ENCODE measurements at regions not wholly inside any gene's neighbourhood (a gene's known extent, or its start where the extent isn't known, plus 50 kb on each side); places are given as distances from the start of the nearest gene placed in this dataset.

DNA sequence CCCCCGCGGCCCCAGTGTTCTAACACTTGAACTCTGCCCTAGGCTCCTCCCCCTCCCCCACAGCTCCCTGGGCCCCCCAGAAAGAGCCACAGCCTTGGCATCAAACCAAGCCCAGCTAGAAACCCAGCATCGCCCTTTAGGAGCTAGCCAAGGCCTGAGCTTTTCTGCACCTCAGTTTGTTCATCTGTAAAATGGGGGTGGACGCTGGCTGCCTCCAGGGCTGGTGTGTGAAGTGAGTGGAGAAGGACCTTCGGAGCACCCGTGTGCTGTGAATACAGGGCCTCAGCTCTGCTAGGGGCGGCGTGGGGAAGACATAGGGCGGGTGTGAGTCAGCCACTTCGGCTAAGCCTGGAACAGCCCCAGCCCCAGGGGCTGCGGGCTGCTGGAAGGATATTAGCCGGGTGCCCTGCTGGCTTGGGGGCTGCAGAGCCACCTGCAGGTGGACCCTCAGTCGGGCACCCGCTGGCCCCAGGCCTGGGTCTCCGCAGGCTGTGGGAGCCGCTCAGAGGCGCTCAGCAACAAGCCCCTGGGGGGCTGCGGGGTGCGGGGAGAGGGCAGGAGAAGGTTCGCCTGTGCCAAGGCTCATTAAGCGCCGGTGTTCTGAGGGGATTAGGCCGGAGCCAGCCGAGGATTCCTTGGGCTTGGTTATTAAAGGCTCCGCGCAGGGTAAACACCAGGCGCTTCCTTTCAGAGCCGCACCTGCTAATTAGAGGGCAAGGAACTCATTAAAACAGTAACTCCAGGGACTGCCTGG is 217.0 kb upstream of the CIBAR2 start:
- WGBS (ENCODE audit: extremely low coverage, insufficient read length, low lambda C conversion rate), result no CpG with 5 or more reads among the region's 28 CpGs
- Mint-ChIP-seq H3K4me1 (peaks cover 43 to 52% of the 10 kb centered on the region in 2 experiments), H3K27ac (peak overlapping the region; percentile 60 to 99 (median 77); a peak in 5 of 7 replicates), H3K27me3 (ENCODE audit: low read depth) (peaks cover 72% of the 10 kb centered on the region), H3K9me3 (peaks cover 3 to 10% of the 10 kb centered on the region in 2 experiments; a peak in 4 of 5 replicates), H3K4me3 (peak overlapping the region; percentile 62 to 73), H3K36me3 (ENCODE audit: insufficient read depth in 1 of 3, low read depth in 3 of 3) (peaks cover 0 to 5% (median 4%) of the 10 kb centered on the region in 3 experiments; a peak in 3 of 7 replicates)
- H3K23me2 ChIP-seq (ENCODE audit: insufficient read length, low read depth, low read length, poor library complexity, severe bottlenecking), result no peaks in the 10 kb centered on the region
- H3K79me2 ChIP-seq (ENCODE audit: insufficient read depth, low read length), result no peaks in the 10 kb centered on the region
- no peak overlapping the region for H4K5ac ChIP-seq (ENCODE audit: insufficient read length, low read depth, low read length)
- peaks cover 5% of the 10 kb centered on the region for H3K4me1 ChIP-seq (ENCODE audit: insufficient read depth, low read length)
- no peak overlapping the region for H3K23ac ChIP-seq (ENCODE audit: insufficient read length, low read depth, low read length)
- H3K14ac ChIP-seq (ENCODE audit: insufficient read depth, low read length), result no peak overlapping the region
- peak; percentile 67 for DNase-seq
- peak; percentile 29; the same call in 1 of the 3 replicates for TF ChIP-seq CTCF (conservative IDR thresholded peaks at IDR 0.05)
- no peak overlapping the region for H3K56ac ChIP-seq (ENCODE audit: insufficient read length, low read depth, low read length)
- H4K91ac ChIP-seq (ENCODE audit: insufficient read length, low read depth, low read length), result no peak overlapping the region
- H2BK20ac ChIP-seq (ENCODE audit: low read depth, low read length, poor library complexity, severe bottlenecking), result no peak overlapping the region
- H2AFZ ChIP-seq (ENCODE audit: low read length), result no peak overlapping the region
- H2AK5ac ChIP-seq (ENCODE audit: insufficient read length, low read length), result no peak overlapping the region
- H3T11ph ChIP-seq (ENCODE audit: low read length), result no peak overlapping the region
- peak overlapping the region; percentile 41 for H3K4me2 ChIP-seq (ENCODE audit: insufficient read depth, insufficient read length, low read length)
- no peak overlapping the region for H3K27ac ChIP-seq (ENCODE audit: insufficient read length, low read depth, low read length)
- H4K20me1 ChIP-seq (ENCODE audit: control insufficient read depth, insufficient read depth, insufficient read length), result no peaks in the 10 kb centered on the region
- H3K79me1 ChIP-seq (ENCODE audit: insufficient read depth, low read depth, low read length, poor library complexity, severe bottlenecking), result no peaks in the 10 kb centered on the region
- no peak overlapping the region for H2BK120ac ChIP-seq (ENCODE audit: low read depth, low read length, poor library complexity, severe bottlenecking)
- no peak overlapping the region for H3K18ac ChIP-seq (ENCODE audit: insufficient read length, low read depth, low read length)
- no peak overlapping the region for H2BK15ac ChIP-seq (ENCODE audit: low read depth, low read length)
- no peak overlapping the region for H3K9ac ChIP-seq (ENCODE audit: extremely low read depth, insufficient read length, low read length)
- H3K4ac ChIP-seq (ENCODE audit: low read depth, low read length), result no peak overlapping the region
- no peak overlapping the region for H2BK5ac ChIP-seq (ENCODE audit: insufficient read length, low read length)
- no peak overlapping the region for H2BK12ac ChIP-seq (ENCODE audit: insufficient read length, low read depth, low read length)
- H3K9me3 ChIP-seq (ENCODE audit: control insufficient read depth, low read depth, low read length), result no peaks in the 10 kb centered on the region
- H3K27me3 ChIP-seq (ENCODE audit: insufficient read depth, low read length), result peaks cover 17% of the 10 kb centered on the region; the same call in 1 of the 2 replicates
- H4K8ac ChIP-seq (replicated peaks; ENCODE audit: insufficient read length, low read depth, low read length), result no peak overlapping the region

Measured in H9 (cell line).